ENCODE measurements at regions not wholly inside any gene's neighbourhood (a gene's known extent, or its start where the extent isn't known, plus 50 kb on each side); places are given as distances from the start of the nearest gene placed in this dataset.

DNA sequence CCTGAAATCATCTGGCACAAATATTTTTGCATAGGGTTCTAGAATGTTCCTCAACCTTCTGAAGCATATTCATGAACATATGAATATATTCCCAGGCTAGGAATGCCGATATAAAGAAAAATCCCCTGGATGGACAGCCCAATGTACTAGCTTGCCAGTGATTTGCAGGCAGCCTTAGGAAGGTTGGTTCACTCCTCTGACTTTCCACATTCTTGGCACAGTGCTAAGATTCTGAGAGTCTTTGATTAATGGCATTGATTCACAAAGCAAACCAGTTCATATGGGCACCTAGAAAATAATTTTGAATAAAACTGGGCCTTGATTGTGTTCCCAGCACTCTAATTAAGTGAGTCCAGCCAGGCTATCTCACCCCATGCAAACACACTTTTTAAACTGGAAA is 56.9 kb upstream of the ENPP4 start:
- TF ChIP-seq, protein P1, sequence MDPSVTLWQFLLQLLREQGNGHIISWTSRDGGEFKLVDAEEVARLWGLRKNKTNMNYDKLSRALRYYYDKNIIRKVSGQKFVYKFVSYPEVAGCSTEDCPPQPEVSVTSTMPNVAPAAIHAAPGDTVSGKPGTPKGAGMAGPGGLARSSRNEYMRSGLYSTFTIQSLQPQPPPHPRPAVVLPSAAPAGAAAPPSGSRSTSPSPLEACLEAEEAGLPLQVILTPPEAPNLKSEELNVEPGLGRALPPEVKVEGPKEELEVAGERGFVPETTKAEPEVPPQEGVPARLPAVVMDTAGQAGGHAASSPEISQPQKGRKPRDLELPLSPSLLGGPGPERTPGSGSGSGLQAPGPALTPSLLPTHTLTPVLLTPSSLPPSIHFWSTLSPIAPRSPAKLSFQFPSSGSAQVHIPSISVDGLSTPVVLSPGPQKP (IDR thresholded peaks at IDR 0.05; ENCODE audit: low read depth, low read length) = no peak
- no peak for TF ChIP-seq CEBPB (IDR thresholded peaks at IDR 0.05)
- no peak for TF ChIP-seq KDM5A (IDR thresholded peaks at IDR 0.05)
- H3K4me3 ChIP-seq = no peak overlapping the region
- CTCF ChIA-PET = no interaction called here
- DNase-seq (ENCODE audit: low read depth in 1 of 2, low spot score in 1 of 2) (no peak), FAIRE-seq (no peak), ATAC-seq (no peak)
- H3K4me2 ChIP-seq = no peak overlapping the region
- no peaks in the 10 kb centered on the region for H3K9me3 ChIP-seq
- POLR2A ChIA-PET = no interaction called here
- no peaks in the 10 kb centered on the region for H3K4me1 ChIP-seq
- 15% methylated on average over 1 of the region's 1 CpG for WGBS (ENCODE audit: missing lambda C conversion rate)
- H3K27ac ChIP-seq = no peak overlapping the region

DNA sequence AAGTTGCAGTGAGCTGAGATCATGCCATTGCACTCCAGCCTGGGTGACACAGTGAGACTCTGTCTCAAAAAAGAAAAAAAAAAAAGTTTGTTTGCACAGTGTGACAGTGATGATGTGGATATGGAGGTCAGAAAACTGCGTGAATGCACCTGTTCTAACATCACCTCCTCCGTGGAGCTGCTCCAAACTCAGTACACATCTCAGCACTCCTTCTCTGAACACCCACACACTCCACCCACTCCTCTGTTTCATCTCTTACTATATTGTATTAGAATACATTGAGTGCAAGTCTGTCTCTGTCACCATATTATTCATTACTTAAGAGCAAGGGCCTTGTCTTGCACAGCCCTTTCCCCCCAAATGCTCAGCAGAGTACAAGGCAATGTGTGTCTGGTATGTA is 51.5 kb upstream of the ENPP4 start:
- 37% methylated on average over 2 of the region's 2 CpGs for WGBS (ENCODE audit: missing lambda C conversion rate)
- POLR2A ChIA-PET = no interaction called here
- FAIRE-seq = no peak
- DNase-seq (ENCODE audit: low read depth in 1 of 2, low spot score in 1 of 2) = no peak
- no peak overlapping the region for H3K27ac ChIP-seq
- ATAC-seq = no peak
- no peak for TF ChIP-seq SREBF2 (IDR thresholded peaks at IDR 0.05)
- TF ChIP-seq HOXA7 (CRISPR knock-in tag; IDR thresholded peaks at IDR 0.05) = no peak
- no peak for TF ChIP-seq MAZ (IDR thresholded peaks at IDR 0.05; ENCODE audit: borderline replicate concordance, low read depth, low read length)
- TF ChIP-seq NPAS2 (CRISPR knock-in tag; IDR thresholded peaks at IDR 0.05; ENCODE audit: borderline replicate concordance) = no peak
- TF ChIP-seq RAD21 (conservative IDR thresholded peaks at IDR 0.05 in 1 of 2, IDR thresholded peaks at IDR 0.05 in 1 of 2) = no peak
- TF ChIP-seq RARB (CRISPR knock-in tag; IDR thresholded peaks at IDR 0.05) = no peak
- TF ChIP-seq EP300 (IDR thresholded peaks at IDR 0.05) = no peak
- TF ChIP-seq, protein P2, sequence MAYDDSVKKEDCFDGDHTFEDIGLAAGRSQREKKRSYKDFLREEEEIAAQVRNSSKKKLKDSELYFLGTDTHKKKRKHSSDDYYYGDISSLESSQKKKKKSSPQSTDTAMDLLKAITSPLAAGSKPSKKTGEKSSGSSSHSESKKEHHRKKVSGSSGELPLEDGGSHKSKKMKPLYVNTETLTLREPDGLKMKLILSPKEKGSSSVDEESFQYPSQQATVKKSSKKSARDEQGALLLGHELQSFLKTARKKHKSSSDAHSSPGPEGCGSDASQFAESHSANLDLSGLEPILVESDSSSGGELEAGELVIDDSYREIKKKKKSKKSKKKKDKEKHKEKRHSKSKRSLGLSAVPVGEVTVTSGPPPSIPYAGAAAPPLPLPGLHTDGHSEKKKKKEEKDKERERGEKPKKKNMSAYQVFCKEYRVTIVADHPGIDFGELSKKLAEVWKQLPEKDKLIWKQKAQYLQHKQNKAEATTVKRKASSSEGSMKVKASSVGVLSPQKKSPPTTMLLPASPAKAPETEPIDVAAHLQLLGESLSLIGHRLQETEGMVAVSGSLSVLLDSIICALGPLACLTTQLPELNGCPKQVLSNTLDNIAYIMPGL (CRISPR knock-in tag; IDR thresholded peaks at IDR 0.05; ENCODE audit: borderline replicate concordance) = no peak
- TF ChIP-seq NFE2L2 (conservative IDR thresholded peaks at IDR 0.05; ENCODE audit: low read length) = no peak
- TF ChIP-seq ESRRA (IDR thresholded peaks at IDR 0.05; ENCODE audit: borderline replicate concordance, low read length) = no peak
- no peak for TF ChIP-seq ZFP36 (IDR thresholded peaks at IDR 0.05; ENCODE audit: borderline replicate concordance, partially characterized antibody)
- TF ChIP-seq HDAC2 (IDR thresholded peaks at IDR 0.05) = no peak
- H3K4me1 ChIP-seq = no peaks in the 10 kb centered on the region
- no peak overlapping the region for H3K4me3 ChIP-seq
- no peak overlapping the region for H3K4me2 ChIP-seq
- CTCF ChIA-PET = interaction anchor here (0.7 to 2.5 kb wide), 2 partner anchors 12 to 712 kb away, joined by 3 to 7 read pairs; no protein-coding TSS in a partner anchor
- no peaks in the 10 kb centered on the region for H3K9me3 ChIP-seq

DNA sequence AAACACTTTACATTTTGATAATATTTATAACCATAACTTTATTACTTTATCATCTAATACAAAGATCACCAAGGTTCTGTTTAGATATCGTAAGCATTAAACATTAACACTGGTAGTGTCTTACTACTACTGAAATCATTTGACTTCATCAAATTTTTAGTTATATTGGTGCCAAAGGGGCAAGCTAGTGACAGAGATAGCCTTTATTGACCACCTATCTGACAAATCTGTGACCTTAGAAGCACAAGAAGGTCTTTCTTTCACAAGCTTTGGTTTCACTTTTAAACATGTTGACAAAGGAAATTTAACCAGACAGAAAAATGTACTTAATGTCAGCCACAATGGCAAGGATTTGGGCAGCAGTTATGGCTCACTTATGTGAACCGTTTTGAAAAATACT is 50.7 kb upstream of the ENPP4 start:
- CTCF ChIA-PET = interaction anchor here (2.5 kb wide), 1 partner anchor 11 kb away, joined by 7 read pairs; no protein-coding TSS in a partner anchor
- no peak overlapping the region for H3K4me3 ChIP-seq
- H3K9me3 ChIP-seq = no peaks in the 10 kb centered on the region
- POLR2A ChIA-PET = no interaction called here
- no peaks in the 10 kb centered on the region for H3K4me1 ChIP-seq
- FAIRE-seq (no peak), ATAC-seq (no peak), DNase-seq (ENCODE audit: low read depth in 1 of 2, low spot score in 1 of 2) (no peak)
- H3K27ac ChIP-seq = no peak overlapping the region
- 17% methylated on average over 2 of the region's 2 CpGs for WGBS (ENCODE audit: missing lambda C conversion rate)
- H3K4me2 ChIP-seq = no peak overlapping the region
- TF ChIP-seq FOSL2 (IDR thresholded peaks at IDR 0.05) (no peak), FOSL2 (CRISPR knock-in tag; IDR thresholded peaks at IDR 0.05) (no peak), RCOR1 (IDR thresholded peaks at IDR 0.05; ENCODE audit: low read depth, low read length) (no peak), NR3C1 (IDR thresholded peaks at IDR 0.05) (no peak)
